HG02759 (cell line): ENCODE measurements at regions not wholly inside any gene's neighbourhood (a gene's known extent, or its start where the extent isn't known, plus 50 kb on each side); places are given as distances from the start of the nearest gene placed in this dataset.

ENCODE experiments used
- ATAC-seq: cut with Tn5 transposase; IDR thresholded peaks from one replicate; pipeline ENCODE4 v1.9.1; 2021; ENCODE audit warnings: mild to moderate bottlenecking, moderate library complexity; ENCODE audit not compliant: unreplicated experiment

- ATAC-seq = no peak
Measured at GRCh38 chr15:62845241-62846126, 197.1 kb upstream of the TPM1 start.

- no peak for ATAC-seq
Measured at GRCh38 chr15:62846131-62846804, 196.3 kb upstream of the TPM1 start.

- ATAC-seq = no peak
Measured at GRCh38 chr15:62846805-62847495, 195.6 kb upstream of the TPM1 start.

- ATAC-seq = no peak
Measured at GRCh38 chr15:62847900-62848489, 194.6 kb upstream of the TPM1 start.

DNA sequence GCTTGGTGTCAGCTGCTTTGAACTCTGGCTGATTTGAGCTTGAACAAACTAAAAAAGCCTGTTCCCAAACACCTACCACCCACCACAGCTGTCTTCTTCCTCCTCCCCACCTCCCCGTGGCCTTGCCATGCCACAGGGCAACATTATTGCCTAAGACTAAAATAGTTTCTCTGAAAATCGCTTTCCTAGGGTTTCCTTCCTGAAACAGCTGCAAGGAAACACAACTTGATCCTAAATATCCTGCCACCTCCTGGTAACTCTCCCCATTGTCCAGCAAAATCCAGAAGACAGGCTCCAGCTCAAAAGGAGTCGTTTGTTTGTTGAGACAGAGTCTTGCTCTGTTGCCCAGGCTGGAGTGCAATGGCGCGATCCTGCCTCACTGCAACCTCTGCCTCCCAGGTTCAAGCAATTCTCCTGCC lies 193.9 kb upstream of the TPM1 start:
- no peak for ATAC-seq

DNA sequence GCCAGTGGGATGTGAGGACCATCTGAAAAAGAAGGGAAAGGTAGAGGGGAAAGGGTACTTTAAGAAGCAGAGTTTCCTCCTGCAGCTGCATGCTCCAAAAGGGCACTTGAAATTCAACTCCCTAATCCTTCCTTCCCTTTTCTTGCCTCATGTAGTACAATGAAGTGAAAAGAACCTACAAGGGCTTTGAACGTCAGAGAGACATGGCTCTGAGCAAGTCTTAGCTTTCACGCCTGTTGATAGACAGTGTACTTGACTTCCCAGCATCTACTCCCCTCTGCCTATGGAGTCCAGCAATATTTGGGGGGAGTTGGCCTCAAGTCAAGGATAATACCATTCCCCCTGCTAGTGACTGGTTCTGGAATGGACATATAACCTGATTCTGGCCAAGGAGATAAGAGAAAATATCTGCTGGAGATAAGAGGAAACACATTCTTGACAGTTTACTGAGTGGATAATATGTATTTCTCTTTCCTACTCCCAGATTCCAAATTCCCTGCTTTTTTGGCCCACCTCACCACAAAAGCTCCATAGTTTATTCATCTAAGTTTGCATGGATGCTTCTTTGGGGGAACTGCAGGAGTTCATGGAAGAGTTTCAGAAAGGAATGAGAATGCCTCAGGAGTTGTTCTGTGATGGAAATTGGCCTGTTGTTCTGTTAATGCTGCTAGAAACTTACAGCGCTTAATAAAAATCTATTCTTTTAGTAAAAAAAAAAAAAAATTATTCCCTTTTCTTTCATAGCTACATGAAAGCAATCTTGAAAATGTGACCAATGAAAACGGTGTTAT lies 193.0 kb upstream of the TPM1 start:
- ATAC-seq = no peak

DNA sequence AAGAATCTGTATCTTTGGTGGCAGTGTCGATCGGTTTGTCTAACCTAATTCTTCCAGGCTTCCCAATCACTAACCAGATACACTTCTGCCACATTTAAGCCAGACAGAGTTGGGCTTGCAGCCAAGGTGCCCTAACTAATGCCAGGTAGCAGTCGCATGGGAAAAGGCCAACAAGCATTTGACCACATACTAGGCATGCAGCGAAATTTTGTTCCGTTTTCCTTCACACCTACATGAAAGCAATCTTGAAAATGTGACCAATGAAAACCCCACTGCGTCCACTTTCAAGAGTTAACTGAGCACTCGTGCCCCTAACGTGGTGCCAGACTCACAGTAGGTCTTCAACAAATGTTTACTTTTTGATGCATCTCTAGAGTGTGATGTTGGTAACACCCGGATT lies 192.2 kb upstream of the TPM1 start:
- ATAC-seq = no peak

- no peak for ATAC-seq
Measured at GRCh38 chr15:62850791-62851291, 191.7 kb upstream of the TPM1 start.

DNA sequence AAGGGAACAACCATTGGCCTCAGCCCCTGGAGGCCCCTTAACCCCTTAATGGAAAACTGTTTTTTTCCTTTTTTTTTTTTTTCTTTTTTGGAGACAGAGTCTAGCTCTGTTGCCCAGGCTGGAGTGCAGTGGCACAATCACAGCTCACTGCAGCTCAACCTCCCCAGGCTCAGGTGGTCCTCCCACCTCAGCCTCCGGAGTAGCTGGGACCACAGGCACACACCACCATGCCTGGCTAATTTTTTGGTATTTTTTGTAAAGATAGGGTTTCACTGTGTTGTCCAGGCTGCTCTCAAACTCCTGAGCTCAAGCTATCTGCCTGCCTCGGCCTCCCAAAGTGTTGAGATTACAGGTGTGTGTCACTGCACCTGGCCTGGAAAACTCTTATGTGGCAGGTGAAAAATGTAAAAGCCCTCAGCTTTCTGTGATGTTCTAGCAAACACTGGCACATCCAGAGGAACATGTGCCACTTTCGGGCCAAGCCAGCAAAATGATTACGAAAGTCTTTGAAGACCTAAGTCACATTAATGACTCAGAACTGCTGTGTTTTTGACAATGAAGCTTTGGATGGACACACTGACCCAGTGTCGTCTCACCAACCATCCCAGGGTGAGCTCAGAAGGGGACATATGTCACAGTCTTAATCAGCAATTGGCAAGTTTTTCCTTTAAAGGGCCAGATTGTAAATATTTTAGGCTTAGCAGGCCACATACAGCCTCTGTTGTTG lies 189.3 kb upstream of the TPM1 start:
- no peak for ATAC-seq

- no peak for ATAC-seq
Measured at GRCh38 chr15:62853841-62854225, 188.7 kb upstream of the TPM1 start.

GRCh38 chr15:62854420-62855084 lies 188.0 kb upstream of the TPM1 start:
- no peak for ATAC-seq

DNA sequence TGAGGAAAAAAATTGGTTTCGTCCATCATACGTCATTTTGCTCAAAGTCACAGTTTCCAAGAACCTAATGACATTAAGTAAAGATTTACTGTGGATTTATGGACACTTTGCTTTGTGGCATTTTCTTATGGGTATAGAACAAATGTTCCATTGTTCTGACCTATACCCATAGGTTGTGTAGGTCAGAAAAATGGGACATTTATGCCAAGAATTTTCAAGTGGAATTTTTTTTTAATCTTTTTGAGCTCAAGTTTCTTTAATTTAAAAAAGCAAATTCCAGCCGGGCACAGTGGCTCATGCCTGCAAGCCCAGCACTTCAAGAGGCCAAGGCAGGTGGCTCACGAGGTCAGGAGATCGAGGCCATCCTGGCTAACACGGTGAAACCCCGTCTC lies 187.5 kb upstream of the TPM1 start:
- no peak for ATAC-seq

DNA sequence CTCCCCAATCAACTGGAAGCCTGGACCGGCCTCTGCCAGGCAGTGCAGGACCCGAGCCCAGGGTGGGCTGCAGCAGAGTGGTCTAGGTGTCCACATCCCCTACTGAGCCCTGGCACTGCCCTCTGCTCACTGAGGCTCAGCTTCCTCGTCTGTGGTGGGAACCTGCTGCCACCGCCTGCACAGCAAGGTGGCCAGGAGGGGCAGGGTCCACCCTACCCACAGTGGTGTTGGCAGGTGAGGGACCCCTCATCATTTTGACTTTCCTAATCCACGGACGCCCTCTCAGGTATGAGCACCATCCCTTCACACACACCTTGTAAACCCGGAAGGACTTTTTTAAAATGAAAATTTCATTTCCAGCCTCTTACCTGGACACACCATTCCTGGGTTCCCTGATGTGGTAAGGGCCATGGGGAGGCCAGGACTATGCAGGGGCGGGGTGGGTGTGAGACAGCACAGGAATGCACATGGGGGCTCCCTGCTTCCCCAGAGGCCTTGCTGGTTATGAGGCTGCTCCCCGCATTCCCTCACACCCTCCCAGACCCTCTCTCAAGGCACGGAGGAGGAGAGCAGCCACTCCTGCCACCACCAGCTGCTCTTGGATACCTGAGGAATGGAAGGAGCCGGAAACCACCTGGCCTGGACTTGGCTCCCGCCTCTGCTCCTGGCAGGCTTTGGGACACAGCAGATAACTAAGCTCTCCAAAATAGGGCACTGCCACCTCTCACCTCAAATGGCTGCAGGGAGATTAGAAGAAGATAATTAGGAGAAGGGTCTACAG lies 185.9 kb upstream of the TPM1 start:
- ATAC-seq = no peak

DNA sequence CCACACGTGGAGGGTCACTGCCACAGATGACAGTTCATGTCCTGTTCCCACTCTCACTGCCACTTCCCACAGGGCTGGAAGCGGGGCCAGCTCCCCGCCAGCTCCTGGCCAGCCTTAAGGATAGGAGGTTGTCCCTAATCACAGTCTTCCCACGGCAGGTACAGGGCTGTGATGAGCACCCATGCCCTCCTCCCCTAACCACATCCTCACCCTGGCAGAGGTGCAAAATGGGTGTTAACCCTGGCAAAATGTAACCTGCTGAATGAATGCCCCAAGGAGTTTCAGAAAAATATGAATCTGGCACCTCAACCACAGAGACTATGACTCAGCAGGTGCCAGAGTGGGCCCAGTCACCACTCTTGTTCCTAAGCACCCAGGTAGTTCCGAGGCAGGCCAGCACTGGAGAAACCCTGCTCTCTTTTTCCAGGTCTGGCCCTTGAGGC lies 185.1 kb upstream of the TPM1 start:
- no peak for ATAC-seq

- no peak for ATAC-seq
Measured at GRCh38 chr15:62858343-62858742, 184.2 kb upstream of the TPM1 start.

GRCh38 chr15:62862717-62863116 lies 179.8 kb upstream of the TPM1 start:
- no peak for ATAC-seq

DNA sequence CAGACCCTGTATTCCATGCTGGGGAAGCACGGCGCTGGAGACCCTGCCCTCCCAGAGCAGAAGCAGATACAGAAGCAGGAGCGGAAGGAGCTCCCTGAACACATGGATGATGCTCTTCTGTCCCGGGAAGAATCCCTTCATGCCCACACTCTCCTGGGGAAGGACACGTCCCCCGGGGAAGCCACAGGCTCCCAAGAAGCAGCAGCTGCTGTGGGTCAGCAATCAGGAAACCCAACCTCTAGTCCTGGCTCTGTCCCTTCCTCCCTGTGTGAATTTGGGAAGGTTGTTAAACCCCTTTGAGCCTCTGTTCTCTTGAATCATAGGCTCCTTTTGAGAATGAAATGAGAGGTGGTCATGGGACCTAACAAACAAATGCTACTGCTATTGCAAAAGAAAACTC lies 176.2 kb upstream of the TPM1 start:
- no peak for ATAC-seq

DNA sequence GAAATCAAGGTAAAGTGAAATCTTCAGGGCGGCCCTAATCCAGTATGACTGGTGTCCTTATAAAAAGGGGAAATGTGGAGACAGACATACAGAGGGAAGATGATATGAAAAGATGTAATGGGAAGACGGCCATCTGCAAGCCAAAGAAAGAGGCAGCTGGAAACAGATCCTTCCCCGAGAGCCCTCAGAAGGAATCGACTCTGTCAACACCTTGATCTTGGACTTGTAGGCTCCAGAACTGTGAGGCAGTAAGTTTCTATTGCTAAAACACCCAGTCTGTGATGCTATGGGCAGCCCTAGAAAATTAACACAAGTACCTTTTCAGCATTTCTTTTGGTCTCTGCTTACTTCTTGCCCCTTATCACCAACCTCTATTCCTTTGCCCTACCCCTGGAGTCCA lies 174.7 kb upstream of the TPM1 start:
- ATAC-seq = no peak
